ENCODE measurements at regions not wholly inside any gene's neighbourhood (a gene's known extent, or its start where the extent isn't known, plus 50 kb on each side); places are given as distances from the start of the nearest gene placed in this dataset.

DNA sequence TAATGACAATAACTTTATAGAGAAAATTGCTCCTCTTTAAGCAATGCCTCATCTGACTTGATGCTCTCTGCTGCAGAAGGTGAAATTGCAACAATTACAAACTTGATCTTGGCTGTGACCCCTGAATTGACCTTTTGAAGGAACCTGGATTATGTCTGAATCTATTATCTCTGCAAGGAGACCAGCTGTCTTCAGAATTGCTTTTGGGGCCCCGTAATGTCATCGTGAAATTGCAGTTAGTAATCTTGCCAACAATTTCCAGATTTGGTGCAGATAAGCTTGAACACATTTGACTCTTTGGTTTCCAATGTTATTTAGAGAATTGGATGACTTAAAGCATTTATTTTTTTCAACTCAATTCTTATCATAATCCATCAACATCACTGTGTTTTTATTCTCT, 520.6 kb downstream of the CCSER2 start:
- TF ChIP-seq, protein P1, sequence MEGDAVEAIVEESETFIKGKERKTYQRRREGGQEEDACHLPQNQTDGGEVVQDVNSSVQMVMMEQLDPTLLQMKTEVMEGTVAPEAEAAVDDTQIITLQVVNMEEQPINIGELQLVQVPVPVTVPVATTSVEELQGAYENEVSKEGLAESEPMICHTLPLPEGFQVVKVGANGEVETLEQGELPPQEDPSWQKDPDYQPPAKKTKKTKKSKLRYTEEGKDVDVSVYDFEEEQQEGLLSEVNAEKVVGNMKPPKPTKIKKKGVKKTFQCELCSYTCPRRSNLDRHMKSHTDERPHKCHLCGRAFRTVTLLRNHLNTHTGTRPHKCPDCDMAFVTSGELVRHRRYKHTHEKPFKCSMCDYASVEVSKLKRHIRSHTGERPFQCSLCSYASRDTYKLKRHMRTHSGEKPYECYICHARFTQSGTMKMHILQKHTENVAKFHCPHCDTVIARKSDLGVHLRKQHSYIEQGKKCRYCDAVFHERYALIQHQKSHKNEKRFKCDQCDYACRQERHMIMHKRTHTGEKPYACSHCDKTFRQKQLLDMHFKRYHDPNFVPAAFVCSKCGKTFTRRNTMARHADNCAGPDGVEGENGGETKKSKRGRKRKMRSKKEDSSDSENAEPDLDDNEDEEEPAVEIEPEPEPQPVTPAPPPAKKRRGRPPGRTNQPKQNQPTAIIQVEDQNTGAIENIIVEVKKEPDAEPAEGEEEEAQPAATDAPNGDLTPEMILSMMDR (conservative IDR thresholded peaks at IDR 0.05 in 1 of 2, IDR thresholded peaks at IDR 0.05 in 1 of 2; ENCODE audit: low read depth in 1 of 2, low read length in 2 of 2) = no peak
- no peak for TF ChIP-seq EZH2 (IDR thresholded peaks at IDR 0.05; ENCODE audit: low read length, missing control alignments)

Data from fibroblast of lung (primary cell).